Coronary artery (tissue), 2 donors: ENCODE measurements at regions not wholly inside any gene's neighbourhood (a gene's known extent, or its start where the extent isn't known, plus 50 kb on each side); places are given as distances from the start of the nearest gene placed in this dataset.

ENCODE experiments used
- DNase-seq: peaks from one replicate; pipeline ENCODE4 v3.0.0-alpha.2; 2017; ENCODE audit warnings: low spot score
- H3K27ac ChIP-seq, 2 donors: fragments of 200-600 bp; sonication (generic); one replicate each; pipeline ENCODE4 v1.5.1; 2016 to 2019
- H3K4me3 ChIP-seq: fragments of 200-600 bp; sonication (generic); 2 replicates; pipeline ENCODE4 v1.5.1; 2016; ENCODE audit warnings: mild to moderate bottlenecking, moderate library complexity
- TF ChIP-seq, protein P1 (sequence below): fragments of 200-600 bp; sonication (generic); IDR thresholded peaks from one replicate; pipeline ENCODE4 v1.5.1; 2019; ENCODE audit warnings: antibody characterized with exemption

DNA sequence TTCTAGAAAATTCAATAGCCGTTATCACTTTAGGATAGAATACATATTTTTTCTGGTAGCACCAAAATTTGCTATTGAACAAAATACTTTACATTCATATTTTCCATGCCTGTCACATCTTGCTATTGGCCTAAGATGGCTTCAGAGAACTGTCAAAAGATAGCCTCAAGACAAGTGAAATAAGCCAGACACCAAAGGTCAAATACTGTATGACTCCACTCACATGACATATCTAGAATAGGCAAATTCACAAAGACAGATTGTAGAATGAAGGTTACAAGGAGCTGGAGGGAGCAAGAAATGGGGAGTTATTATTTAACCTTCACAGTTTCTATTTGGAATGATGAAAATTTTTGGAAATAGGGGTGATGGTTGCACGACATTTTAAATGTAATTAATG, 223.7 kb upstream of the ZC3H12C start:
- TF ChIP-seq, protein P1, sequence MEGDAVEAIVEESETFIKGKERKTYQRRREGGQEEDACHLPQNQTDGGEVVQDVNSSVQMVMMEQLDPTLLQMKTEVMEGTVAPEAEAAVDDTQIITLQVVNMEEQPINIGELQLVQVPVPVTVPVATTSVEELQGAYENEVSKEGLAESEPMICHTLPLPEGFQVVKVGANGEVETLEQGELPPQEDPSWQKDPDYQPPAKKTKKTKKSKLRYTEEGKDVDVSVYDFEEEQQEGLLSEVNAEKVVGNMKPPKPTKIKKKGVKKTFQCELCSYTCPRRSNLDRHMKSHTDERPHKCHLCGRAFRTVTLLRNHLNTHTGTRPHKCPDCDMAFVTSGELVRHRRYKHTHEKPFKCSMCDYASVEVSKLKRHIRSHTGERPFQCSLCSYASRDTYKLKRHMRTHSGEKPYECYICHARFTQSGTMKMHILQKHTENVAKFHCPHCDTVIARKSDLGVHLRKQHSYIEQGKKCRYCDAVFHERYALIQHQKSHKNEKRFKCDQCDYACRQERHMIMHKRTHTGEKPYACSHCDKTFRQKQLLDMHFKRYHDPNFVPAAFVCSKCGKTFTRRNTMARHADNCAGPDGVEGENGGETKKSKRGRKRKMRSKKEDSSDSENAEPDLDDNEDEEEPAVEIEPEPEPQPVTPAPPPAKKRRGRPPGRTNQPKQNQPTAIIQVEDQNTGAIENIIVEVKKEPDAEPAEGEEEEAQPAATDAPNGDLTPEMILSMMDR: no peak
- no peak for DNase-seq
- Histone ChIP-seq H3K27ac (no peak overlapping the region), H3K4me3 (no peak overlapping the region)

DNA sequence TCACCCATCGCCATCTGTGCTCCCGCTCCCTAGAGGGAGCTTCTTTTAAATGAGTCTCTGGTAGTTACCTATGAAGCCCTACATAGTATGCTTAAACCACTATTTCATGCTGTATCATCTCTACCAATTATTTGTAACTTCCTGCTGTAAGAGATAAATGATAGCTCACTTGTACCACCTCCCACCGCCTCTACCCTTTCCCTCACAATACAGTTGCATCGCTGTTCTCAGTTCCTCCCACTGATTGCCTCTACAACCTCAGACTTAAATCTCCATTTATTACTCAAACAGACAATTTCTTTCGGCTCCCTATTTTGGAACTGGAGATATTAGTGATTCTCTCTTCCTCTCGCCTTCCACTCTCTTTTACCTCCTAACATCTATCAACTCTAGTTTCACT, 222.9 kb upstream of the ZC3H12C start:
- TF ChIP-seq, protein P1: no peak
- H3K27ac ChIP-seq: no peak overlapping the region
- no peak overlapping the region for H3K4me3 ChIP-seq
- no peak for DNase-seq

DNA sequence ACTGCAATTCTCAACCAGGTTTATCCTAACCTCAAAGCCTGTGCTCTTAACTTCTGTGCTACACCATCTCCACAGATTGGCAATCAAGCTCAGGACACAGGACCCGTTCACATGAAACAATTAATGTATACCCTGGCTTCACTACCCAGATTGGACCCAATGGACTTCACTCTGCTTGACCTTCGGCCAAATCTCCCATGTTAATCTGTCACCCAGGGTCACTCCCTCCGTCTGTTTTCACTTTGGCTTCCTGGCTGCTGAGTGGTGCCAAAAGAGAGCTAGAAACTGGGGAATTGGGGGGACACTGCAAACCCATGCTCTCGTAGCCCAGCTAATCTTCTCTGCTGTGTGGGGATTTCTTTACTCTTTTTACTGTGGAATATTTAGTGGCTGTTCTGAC, 216.1 kb upstream of the ZC3H12C start:
- TF ChIP-seq, protein P1: no peak
- no peak for DNase-seq
- Histone ChIP-seq H3K27ac (no peak overlapping the region), H3K4me3 (no peak overlapping the region)

DNA sequence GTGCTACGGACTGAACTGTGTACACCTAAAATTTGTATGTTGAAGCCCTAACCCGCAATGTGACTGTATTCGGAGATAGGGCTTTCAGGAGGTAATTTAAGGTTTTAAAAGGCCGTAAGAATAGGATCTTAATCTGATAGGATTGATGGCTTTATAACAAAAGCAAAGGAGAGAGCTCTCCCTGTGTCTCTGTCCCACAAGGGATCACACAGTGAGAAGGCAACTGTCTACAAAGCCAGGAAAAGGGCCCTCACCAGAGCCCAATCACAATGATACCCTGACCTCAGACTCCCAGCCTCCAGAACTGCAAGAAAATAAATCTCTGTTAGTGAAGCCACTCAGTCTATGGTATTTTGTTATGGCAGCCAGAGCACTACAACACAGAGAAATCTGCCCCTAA, 208.7 kb upstream of the ZC3H12C start:
- TF ChIP-seq, protein P1: no peak
- Histone ChIP-seq H3K4me3 (no peak overlapping the region), H3K27ac (no peak overlapping the region)
- DNase-seq: no peak

DNA sequence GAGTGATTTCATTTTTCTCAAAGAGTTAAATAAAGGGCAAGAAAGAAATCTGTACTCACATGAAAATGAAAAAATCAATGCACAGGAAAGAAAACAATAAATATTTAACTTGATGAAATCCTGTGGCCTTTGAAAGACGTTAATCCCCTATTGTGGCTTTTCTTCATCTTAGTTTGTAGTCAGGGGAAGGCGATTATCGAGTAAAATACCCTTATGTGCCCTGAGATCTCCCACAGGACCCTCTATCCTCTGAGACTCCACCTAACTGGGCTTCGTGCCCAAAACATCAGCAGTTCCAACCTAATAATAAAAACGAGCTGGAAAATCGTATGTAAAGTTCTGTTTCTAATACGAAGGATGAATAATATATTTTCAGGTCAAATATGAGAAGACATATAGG, 208.2 kb upstream of the ZC3H12C start:
- H3K4me3 ChIP-seq: no peak overlapping the region
- no peak overlapping the region for H3K27ac ChIP-seq
- DNase-seq: no peak
- TF ChIP-seq, protein P1: no peak

DNA sequence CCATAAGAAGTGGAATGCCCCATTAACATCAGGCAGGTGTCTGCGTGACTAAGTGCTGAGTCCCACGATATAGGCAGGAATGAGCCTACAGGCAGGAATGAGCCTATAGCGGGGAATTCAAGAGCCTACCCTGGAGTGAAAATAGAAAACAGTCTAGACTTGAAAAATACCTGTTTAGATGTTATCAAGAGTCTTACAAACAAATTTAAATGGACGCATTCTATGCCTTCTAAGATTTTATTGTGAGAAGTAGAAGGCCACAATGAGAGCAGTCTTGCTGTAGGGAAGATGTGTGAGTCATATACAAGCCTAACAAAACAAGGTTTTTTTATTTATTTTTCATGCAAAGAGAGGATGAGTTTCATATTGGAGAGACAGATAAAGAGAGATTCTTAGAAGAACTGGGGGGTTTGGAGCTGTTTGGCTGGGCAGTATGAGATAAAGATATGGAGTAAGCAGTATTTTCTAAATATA, 200.8 kb upstream of the ZC3H12C start:
- DNase-seq: no peak
- TF ChIP-seq, protein P1: no peak

DNA sequence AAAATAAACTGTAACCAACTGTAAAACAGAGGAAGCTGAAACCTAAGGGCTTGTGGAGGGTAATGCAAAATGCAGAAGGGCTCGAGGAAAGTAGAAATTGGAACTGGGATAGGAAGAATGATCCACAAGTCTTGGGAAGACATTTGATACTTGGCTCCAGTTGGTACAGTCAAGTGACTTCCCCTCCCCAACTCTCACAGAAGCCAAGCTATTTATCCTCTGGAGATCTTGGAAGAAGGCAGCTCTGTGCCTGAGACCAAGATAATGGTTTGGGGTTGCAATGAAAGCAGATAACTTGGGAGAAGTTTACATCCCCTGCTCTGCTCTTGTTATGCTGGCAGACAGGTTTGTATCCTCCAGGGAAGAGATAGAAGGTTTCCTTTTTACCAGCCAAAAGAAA, 198.9 kb upstream of the ZC3H12C start:
- no peak overlapping the region for H3K4me3 ChIP-seq
- no peak overlapping the region for H3K27ac ChIP-seq
- TF ChIP-seq, protein P1: no peak
- no peak for DNase-seq

More for the DNA sequence above, 200.8 kb upstream of the ZC3H12C start:
- no peak overlapping the region for H3K4me3 ChIP-seq
- no peak overlapping the region for H3K27ac ChIP-seq
